ENCODE measurements at regions not wholly inside any gene's neighbourhood (a gene's known extent, or its start where the extent isn't known, plus 50 kb on each side); places are given as distances from the start of the nearest gene placed in this dataset.
"Not testable (repeated sequence)": the region's sequence is repeated elsewhere in the genome, so short reads cannot be mapped to it uniquely, and the experiment has no call there.

- not testable (repeated sequence) for TF ChIP-seq TAF1, POLR2A, POLR2AphosphoS5 (IDR thresholded peaks at IDR 0.05; ENCODE audit: low read depth, low read length)
These were observed 1102.3 kb downstream of the OLFM4 start for GRCh38 chr13:54130931-54131330.
